PC-3 (cell line): ENCODE measurements at regions not wholly inside any gene's neighbourhood (a gene's known extent, or its start where the extent isn't known, plus 50 kb on each side); places are given as distances from the start of the nearest gene placed in this dataset.

ENCODE experiments used
- CTCF ChIP-seq: fragments of 300-600 bp; sonication (generic); conservative IDR thresholded peaks from 2 replicates; pipeline ENCODE4 v1.5.1; 2017; ENCODE audit warnings: antibody characterized with exemption, low read depth, mild to moderate bottlenecking, low read length
- EZH2 ChIP-seq: fragments of 300-600 bp; sonication (generic); IDR thresholded peaks from one replicate; pipeline ENCODE4 v1.6.1; 2017; ENCODE audit warnings: antibody characterized with exemption, mild to moderate bottlenecking, low read length; ENCODE audit not compliant: unreplicated experiment
- EZH2phosphoT487 ChIP-seq: fragments of 300-600 bp; sonication (generic); IDR thresholded peaks from 2 replicates; pipeline ENCODE4 v1.6.1; 2018; ENCODE audit warnings: mild to moderate bottlenecking, antibody characterized with exemption, low read length, borderline replicate concordance

- no peak for TF ChIP-seq CTCF
- TF ChIP-seq EZH2: no peak
- no peak for TF ChIP-seq EZH2phosphoT487
Observed at GRCh38 chr1:29914936-29915335, 678.6 kb downstream of the PTPRU start.
